A549 (cell line): ENCODE measurements at regions not wholly inside any gene's neighbourhood (a gene's known extent, or its start where the extent isn't known, plus 50 kb on each side); places are given as distances from the start of the nearest gene placed in this dataset.

Experiments
- CBX2 ChIP-seq: fragments of 200-600 bp; sonication (generic); IDR thresholded peaks from 2 replicates; pipeline ENCODE4 v1.6.1; 2016; ENCODE audit warnings: low read depth, mild to moderate bottlenecking, borderline replicate concordance
- CBX8 ChIP-seq: fragments of 200-600 bp; sonication (generic); IDR thresholded peaks from 2 replicates; pipeline ENCODE4 v1.6.1; 2016
- HDAC2 ChIP-seq: fragments of 200-600 bp; sonication (generic); IDR thresholded peaks from 2 replicates; pipeline ENCODE4 v1.6.1; 2016
- MAFK ChIP-seq: fragments of 450-650 bp; IDR thresholded peaks from 2 replicates; pipeline ENCODE4 v1.6.1; 2014; ENCODE audit not compliant: partially characterized antibody
- MYC ChIP-seq: IDR thresholded peaks from 2 replicates; pipeline ENCODE4 v1.6.1; 2012; ENCODE audit warnings: mild to moderate bottlenecking, inconsistent platforms, low read length, improper control_type of control experiment, borderline replicate concordance
- PHF8 ChIP-seq: fragments of 200-600 bp; sonication (generic); IDR thresholded peaks from 2 replicates; pipeline ENCODE4 v1.6.1; 2016; ENCODE audit warnings: low read depth, mild to moderate bottlenecking, antibody characterized with exemption, moderate library complexity, borderline replicate concordance
- POLR2A ChIP-seq: IDR thresholded peaks from 2 replicates; pipeline ENCODE4 v1.6.1; 2012; ENCODE audit warnings: mild to moderate bottlenecking, low read length
- RAD21 ChIP-seq, 2 experiments: fragments of >200 bp in 1 of 2; sonication (Bioruptor Twin) in 1 of 2; formaldehyde crosslinking in 1 of 2; IDR thresholded peaks in 1 of 2; conservative IDR thresholded peaks in 1 of 2; 2 replicates in 1 of 2; 3 replicates in 1 of 2; pipeline ENCODE4 v1.6.1; 2012 to 2018; ENCODE audit warnings: inconsistent platforms in 1 of 2
- RCOR1 ChIP-seq: fragments of 150-350 bp; IDR thresholded peaks from 2 replicates; pipeline ENCODE4 v1.6.1; 2014; ENCODE audit warnings: antibody characterized with exemption, low read length, low read depth
- ZSCAN20 ChIP-seq: fragments of 250-450 bp; sonication (Bioruptor Pico); IDR thresholded peaks from 2 replicates; pipeline ENCODE4 v1.8.0; 2022; ENCODE audit warnings: mild to moderate bottlenecking, moderate library complexity
- TF ChIP-seq, protein P1 (sequence below): fragments of >200 bp; sonication (Bioruptor Twin); formaldehyde crosslinking; IDR thresholded peaks from 3 replicates; pipeline ENCODE4 v1.5.1; 2016
- TF ChIP-seq, protein P2 (sequence below): IDR thresholded peaks from 2 replicates; pipeline ENCODE4 v1.6.1; 2012
- TF ChIP-seq, protein P3 (sequence below): IDR thresholded peaks from 2 replicates; pipeline ENCODE4 v1.6.1; 2012
- TF ChIP-seq, protein P4 (sequence below): fragments of 200-600 bp; sonication (generic); IDR thresholded peaks from 2 replicates; pipeline ENCODE4 v1.6.1; 2016; ENCODE audit warnings: antibody characterized with exemption, mild to moderate bottlenecking, moderate library complexity

DNA sequence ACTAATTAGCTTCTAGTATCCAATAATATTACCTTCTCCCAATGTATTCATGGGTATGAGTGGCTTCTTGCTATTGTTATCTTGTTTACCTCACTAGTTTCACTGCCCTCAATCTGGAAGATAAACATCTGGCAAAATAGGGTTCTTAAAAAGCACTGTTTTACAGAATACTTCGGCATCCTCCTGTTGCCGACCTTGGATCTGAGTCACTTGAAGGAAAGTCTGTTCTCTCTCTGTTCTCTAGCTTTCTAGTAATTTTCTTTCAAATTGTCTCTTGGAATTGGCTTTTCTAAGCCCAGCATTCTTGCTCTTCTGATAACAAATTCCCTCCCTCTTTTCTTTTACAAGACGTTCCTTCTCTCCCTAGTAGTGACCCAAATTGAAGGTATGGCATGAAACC, 189.5 kb downstream of the KITLG start:
- TF ChIP-seq, protein P1, sequence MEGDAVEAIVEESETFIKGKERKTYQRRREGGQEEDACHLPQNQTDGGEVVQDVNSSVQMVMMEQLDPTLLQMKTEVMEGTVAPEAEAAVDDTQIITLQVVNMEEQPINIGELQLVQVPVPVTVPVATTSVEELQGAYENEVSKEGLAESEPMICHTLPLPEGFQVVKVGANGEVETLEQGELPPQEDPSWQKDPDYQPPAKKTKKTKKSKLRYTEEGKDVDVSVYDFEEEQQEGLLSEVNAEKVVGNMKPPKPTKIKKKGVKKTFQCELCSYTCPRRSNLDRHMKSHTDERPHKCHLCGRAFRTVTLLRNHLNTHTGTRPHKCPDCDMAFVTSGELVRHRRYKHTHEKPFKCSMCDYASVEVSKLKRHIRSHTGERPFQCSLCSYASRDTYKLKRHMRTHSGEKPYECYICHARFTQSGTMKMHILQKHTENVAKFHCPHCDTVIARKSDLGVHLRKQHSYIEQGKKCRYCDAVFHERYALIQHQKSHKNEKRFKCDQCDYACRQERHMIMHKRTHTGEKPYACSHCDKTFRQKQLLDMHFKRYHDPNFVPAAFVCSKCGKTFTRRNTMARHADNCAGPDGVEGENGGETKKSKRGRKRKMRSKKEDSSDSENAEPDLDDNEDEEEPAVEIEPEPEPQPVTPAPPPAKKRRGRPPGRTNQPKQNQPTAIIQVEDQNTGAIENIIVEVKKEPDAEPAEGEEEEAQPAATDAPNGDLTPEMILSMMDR, result no peak
- no peak for TF ChIP-seq MAFK
- TF ChIP-seq POLR2A, result no peak
- no peak for TF ChIP-seq RAD21 (conservative IDR thresholded peaks at IDR 0.05 in 1 of 2, IDR thresholded peaks at IDR 0.05 in 1 of 2)
- TF ChIP-seq, protein P2, sequence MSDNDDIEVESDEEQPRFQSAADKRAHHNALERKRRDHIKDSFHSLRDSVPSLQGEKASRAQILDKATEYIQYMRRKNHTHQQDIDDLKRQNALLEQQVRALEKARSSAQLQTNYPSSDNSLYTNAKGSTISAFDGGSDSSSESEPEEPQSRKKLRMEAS, result no peak
- TF ChIP-seq RCOR1, result no peak
- no peak for TF ChIP-seq CBX2
- TF ChIP-seq, protein P3, sequence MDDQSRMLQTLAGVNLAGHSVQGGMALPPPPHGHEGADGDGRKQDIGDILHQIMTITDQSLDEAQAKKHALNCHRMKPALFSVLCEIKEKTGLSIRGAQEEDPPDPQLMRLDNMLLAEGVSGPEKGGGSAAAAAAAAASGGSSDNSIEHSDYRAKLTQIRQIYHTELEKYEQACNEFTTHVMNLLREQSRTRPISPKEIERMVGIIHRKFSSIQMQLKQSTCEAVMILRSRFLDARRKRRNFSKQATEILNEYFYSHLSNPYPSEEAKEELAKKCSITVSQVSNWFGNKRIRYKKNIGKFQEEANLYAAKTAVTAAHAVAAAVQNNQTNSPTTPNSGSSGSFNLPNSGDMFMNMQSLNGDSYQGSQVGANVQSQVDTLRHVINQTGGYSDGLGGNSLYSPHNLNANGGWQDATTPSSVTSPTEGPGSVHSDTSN, result no peak
- TF ChIP-seq CBX8, result no peak
- no peak for TF ChIP-seq MYC
- TF ChIP-seq HDAC2, result no peak
- TF ChIP-seq, protein P4, sequence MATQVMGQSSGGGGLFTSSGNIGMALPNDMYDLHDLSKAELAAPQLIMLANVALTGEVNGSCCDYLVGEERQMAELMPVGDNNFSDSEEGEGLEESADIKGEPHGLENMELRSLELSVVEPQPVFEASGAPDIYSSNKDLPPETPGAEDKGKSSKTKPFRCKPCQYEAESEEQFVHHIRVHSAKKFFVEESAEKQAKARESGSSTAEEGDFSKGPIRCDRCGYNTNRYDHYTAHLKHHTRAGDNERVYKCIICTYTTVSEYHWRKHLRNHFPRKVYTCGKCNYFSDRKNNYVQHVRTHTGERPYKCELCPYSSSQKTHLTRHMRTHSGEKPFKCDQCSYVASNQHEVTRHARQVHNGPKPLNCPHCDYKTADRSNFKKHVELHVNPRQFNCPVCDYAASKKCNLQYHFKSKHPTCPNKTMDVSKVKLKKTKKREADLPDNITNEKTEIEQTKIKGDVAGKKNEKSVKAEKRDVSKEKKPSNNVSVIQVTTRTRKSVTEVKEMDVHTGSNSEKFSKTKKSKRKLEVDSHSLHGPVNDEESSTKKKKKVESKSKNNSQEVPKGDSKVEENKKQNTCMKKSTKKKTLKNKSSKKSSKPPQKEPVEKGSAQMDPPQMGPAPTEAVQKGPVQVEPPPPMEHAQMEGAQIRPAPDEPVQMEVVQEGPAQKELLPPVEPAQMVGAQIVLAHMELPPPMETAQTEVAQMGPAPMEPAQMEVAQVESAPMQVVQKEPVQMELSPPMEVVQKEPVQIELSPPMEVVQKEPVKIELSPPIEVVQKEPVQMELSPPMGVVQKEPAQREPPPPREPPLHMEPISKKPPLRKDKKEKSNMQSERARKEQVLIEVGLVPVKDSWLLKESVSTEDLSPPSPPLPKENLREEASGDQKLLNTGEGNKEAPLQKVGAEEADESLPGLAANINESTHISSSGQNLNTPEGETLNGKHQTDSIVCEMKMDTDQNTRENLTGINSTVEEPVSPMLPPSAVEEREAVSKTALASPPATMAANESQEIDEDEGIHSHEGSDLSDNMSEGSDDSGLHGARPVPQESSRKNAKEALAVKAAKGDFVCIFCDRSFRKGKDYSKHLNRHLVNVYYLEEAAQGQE, result no peak
- no peak for TF ChIP-seq ZSCAN20
- TF ChIP-seq PHF8, result no peak
